Upper lobe of left lung (tissue), 4 donors: ENCODE measurements at regions not wholly inside any gene's neighbourhood (a gene's known extent, or its start where the extent isn't known, plus 50 kb on each side); places are given as distances from the start of the nearest gene placed in this dataset.

ENCODE experiments used
- POLR2A ChIP-seq, 4 donors: fragments of 450-650 bp; IDR thresholded peaks; one replicate each; pipeline ENCODE4 v1.5.1; 2016 to 2017; ENCODE audit warnings: antibody characterized with exemption in 4 of 4, mild to moderate bottlenecking in 2 of 4
- POLR2AphosphoS5 ChIP-seq, 2 donors: sonication (generic); formaldehyde crosslinking; IDR thresholded peaks; one replicate each; pipeline ENCODE4 v1.5.1; 2017; ENCODE audit warnings: antibody characterized with exemption in 2 of 2
- TF ChIP-seq, protein P1 (sequence below), 6 experiments: fragments of 450-650 bp in 4 of 6; fragments of 200-600 bp in 2 of 6; sonication (generic) in 2 of 6; IDR thresholded peaks; one replicate each; pipeline ENCODE4 v1.5.1; 2016 to 2019; ENCODE audit warnings: antibody characterized with exemption in 6 of 6

DNA sequence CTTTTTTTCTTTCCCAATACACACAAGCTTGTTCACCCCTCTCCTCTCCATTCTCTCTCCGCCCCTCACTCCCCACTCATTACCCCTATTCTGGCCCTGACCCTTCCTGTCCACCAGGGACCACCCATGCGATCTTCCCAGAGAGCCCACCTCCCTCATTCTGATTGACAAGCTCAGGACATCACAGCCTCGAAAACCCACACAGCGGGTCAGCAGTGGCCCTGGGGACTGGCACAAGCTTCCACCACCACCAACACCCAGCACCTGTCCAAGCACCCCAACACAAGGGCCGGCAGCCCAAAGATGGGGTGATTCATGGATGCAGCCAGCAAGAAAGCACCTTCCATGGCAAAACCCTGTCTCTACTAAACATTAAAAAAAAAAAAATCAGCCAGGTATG, 50.0 kb upstream of the USP6NL start:
- TF ChIP-seq POLR2A (IDR thresholded peaks at IDR 0.05): no peak
- TF ChIP-seq POLR2AphosphoS5 (IDR thresholded peaks at IDR 0.05): no peak
- TF ChIP-seq, protein P1, sequence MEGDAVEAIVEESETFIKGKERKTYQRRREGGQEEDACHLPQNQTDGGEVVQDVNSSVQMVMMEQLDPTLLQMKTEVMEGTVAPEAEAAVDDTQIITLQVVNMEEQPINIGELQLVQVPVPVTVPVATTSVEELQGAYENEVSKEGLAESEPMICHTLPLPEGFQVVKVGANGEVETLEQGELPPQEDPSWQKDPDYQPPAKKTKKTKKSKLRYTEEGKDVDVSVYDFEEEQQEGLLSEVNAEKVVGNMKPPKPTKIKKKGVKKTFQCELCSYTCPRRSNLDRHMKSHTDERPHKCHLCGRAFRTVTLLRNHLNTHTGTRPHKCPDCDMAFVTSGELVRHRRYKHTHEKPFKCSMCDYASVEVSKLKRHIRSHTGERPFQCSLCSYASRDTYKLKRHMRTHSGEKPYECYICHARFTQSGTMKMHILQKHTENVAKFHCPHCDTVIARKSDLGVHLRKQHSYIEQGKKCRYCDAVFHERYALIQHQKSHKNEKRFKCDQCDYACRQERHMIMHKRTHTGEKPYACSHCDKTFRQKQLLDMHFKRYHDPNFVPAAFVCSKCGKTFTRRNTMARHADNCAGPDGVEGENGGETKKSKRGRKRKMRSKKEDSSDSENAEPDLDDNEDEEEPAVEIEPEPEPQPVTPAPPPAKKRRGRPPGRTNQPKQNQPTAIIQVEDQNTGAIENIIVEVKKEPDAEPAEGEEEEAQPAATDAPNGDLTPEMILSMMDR (IDR thresholded peaks at IDR 0.05): no peak
